Effector CD8-positive, alpha-beta T cell (primary cell): ENCODE measurements at regions not wholly inside any gene's neighbourhood (a gene's known extent, or its start where the extent isn't known, plus 50 kb on each side); places are given as distances from the start of the nearest gene placed in this dataset.
"Not testable (repeated sequence)": the region's sequence is repeated elsewhere in the genome, so short reads cannot be mapped to it uniquely, and the experiment has no call there.

Source experiments
- DNase-seq: peaks from one replicate; lab custom pipeline; 2025; lab: John Stamatoyannopoulos, UW

GRCh38 chr2:82811946-82812345 lies 1647.1 kb downstream of the SUCLG1 start:
- no peak for DNase-seq

DNA sequence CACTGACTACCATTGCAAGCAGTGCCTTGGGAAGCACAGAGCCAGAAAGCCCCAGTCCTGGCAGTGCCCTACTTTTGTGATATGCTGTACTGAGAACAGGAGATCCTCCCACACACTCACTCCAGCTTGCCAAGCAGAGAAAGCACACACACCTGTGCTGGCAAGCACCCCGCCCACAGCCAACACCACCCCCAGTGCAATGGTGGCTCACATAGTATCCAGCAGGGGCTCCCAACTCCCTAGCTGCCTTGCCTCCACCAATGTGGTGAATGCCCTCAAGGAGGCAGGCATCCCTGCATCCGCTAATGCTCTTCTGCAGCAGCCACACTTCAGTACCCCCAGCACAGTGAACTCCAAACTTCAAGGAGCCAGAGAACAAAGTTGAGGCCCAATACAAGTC lies 1655.8 kb downstream of the SUCLG1 start:
- DNase-seq, result no peak

DNA sequence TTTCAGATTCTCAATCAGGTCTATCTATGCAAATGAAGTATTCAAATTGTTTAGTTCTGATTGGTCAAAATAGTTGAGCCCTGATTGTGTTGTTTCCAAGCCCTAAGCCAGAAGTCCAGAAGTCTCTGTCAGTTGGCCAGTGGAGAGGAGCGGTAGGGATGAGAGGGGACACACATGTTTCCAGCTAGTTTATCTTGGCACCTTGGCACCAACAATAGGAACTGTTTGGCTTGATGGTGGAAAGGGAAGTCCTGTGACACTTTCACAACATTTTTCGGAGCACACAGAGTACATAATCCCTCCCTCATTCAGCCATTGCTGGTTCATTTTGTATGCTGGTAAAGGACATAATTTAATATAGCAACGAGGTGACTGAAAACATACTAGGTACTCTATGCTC lies 1661.6 kb downstream of the SUCLG1 start:
- DNase-seq, result no peak

GRCh38 chr2:82796132-82796531 lies 1662.9 kb downstream of the SUCLG1 start:
- DNase-seq, result no peak

GRCh38 chr2:82795446-82795845 lies 1663.6 kb downstream of the SUCLG1 start:
- DNase-seq, result no peak

- DNase-seq, result no peak
Measured at GRCh38 chr2:82793711-82794435, 1665.2 kb downstream of the SUCLG1 start.

GRCh38 chr2:82792316-82792715 lies 1666.8 kb downstream of the SUCLG1 start:
- no peak for DNase-seq

- no peak for DNase-seq
Measured at GRCh38 chr2:82790206-82791021, 1668.7 kb downstream of the SUCLG1 start.

GRCh38 chr2:82789851-82790205 lies 1669.3 kb downstream of the SUCLG1 start:
- DNase-seq, result no peak

GRCh38 chr2:82781176-82781915 lies 1677.7 kb downstream of the SUCLG1 start:
- no peak for DNase-seq

DNA sequence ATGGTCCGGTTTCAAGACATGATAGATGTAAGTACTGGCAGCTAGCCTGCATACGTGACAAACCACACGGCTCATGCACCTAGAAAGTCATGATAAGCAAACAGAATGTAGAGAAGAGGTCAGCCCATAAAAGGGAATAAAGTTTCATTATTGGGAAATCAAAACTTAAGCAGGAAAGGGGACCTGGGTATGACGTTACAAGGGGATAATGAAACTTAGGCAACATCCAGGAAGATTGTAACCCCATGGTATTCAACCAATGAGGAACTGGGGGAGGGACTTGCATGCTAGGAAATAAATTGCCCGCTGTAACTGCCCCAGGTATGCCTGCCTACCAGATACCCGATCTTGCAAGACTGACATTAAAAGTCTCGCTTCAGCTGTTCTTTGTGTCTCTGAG lies 1679.0 kb downstream of the SUCLG1 start:
- no peak for DNase-seq

- DNase-seq, result no peak
Measured at GRCh38 chr2:82752396-82752795, 1706.7 kb downstream of the SUCLG1 start.

- no peak for DNase-seq
Measured at GRCh38 chr2:82748653-82749052, 1710.4 kb downstream of the SUCLG1 start.

- no peak for DNase-seq
Measured at GRCh38 chr2:82740527-82740926, 1718.6 kb downstream of the SUCLG1 start.

- DNase-seq, result not testable (repeated sequence)
Measured at GRCh38 chr2:82737965-82738364, 1721.1 kb downstream of the SUCLG1 start.

- no peak for DNase-seq
Measured at GRCh38 chr2:82735336-82735735, 1723.7 kb downstream of the SUCLG1 start.

- DNase-seq, result no peak
Measured at GRCh38 chr2:82731824-82732223, 1727.3 kb downstream of the SUCLG1 start.

GRCh38 chr2:82730811-82731210 lies 1728.3 kb downstream of the SUCLG1 start:
- DNase-seq, result no peak

GRCh38 chr2:82728090-82728489 lies 1731.0 kb downstream of the SUCLG1 start:
- DNase-seq, result no peak

DNA sequence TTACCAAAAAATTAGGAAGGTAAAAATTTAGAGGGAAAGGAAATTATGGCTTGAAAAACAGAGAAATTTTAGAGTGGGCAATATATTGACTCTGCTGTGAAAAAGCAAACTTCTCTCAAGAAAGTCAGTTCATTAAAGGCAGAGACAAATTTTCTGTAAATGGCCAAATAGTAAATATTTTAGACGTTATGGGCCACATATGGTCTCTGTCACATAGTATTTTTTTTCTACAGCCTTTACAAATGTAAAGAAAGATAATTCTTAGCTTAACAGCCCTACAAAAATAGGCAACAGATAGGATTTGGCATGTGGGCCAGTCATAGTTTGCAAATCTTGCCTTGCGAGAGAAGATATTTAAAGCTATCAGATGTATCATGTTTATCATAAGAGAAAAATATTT lies 1750.4 kb downstream of the SUCLG1 start:
- DNase-seq, result no peak

GRCh38 chr2:82697231-82697630 lies 1761.8 kb downstream of the SUCLG1 start:
- no peak for DNase-seq

GRCh38 chr2:82694431-82694830 lies 1764.6 kb downstream of the SUCLG1 start:
- no peak for DNase-seq
